Sigmoid colon (tissue), 6 donors: ENCODE measurements at regions not wholly inside any gene's neighbourhood (a gene's known extent, or its start where the extent isn't known, plus 50 kb on each side); places are given as distances from the start of the nearest gene placed in this dataset.

Source experiments
- DNase-seq: peaks from one replicate; pipeline ENCODE4 v3.0.0-alpha.2; 2019
- H3K27ac ChIP-seq, 4 donors: fragments of 200-600 bp; sonication (generic); one replicate each; pipeline ENCODE4 v1.5.1; 2016 to 2019; ENCODE audit warnings: mild to moderate bottlenecking in 1 of 4
- H3K27me3 ChIP-seq, 3 donors: fragments of 200-600 bp; sonication (generic); one replicate each; pipeline ENCODE4 v1.5.1; 2019; ENCODE audit warnings: mild to moderate bottlenecking in 1 of 3
- H3K36me3 ChIP-seq, 4 donors: fragments of 200-600 bp; sonication (generic); one replicate each; pipeline ENCODE4 v1.5.1; 2016 to 2019
- H3K4me1 ChIP-seq, 4 donors: fragments of 200-600 bp; sonication (generic); one replicate each; pipeline ENCODE4 v1.5.1; 2017 to 2019
- H3K4me3 ChIP-seq, 4 donors: fragments of 200-600 bp; sonication (generic); one replicate each; pipeline ENCODE4 v1.5.1; 2017 to 2019; ENCODE audit warnings: mild to moderate bottlenecking in 2 of 4, moderate library complexity in 1 of 4
- H3K9me3 ChIP-seq, 4 donors: fragments of 200-600 bp in 3 of 4; sonication (generic) in 3 of 4; one replicate each; pipeline versions ENCODE4 v1.5.1 to v1.6.1; 2013 to 2019
- EP300 ChIP-seq, 4 donors: sonication (generic); formaldehyde crosslinking; IDR thresholded peaks; one replicate each; pipeline ENCODE4 v1.6.1; 2017; ENCODE audit warnings: antibody characterized with exemption in 4 of 4
- POLR2A ChIP-seq, 2 donors: fragments of 450-650 bp; IDR thresholded peaks; one replicate each; pipeline ENCODE4 v1.6.1; 2016; ENCODE audit warnings: antibody characterized with exemption in 2 of 2, mild to moderate bottlenecking in 2 of 2, moderate library complexity in 2 of 2
- POLR2AphosphoS5 ChIP-seq, 4 donors: sonication (generic); formaldehyde crosslinking; IDR thresholded peaks; one replicate each; pipeline ENCODE4 v1.6.1; 2017; ENCODE audit warnings: antibody characterized with exemption in 4 of 4
- WGBS, 2 donors: extraction: QIAGEN DNeasy Blood & Tissue Kit; methylation state at CpG; one replicate each; pipeline ENCODE4 v1.1.7; 2013; 5-methylcytosine and 5-hydroxymethylcytosine counted together
- intact Hi-C: fragments of 100-400 bp; cut with DNase I; formaldehyde crosslinking; loops from one replicate; pipeline ENCODE4 v1.15.1; 2023
- TF ChIP-seq, protein P1 (sequence below), 4 experiments: fragments of 450-650 bp in 3 of 4; fragments of 200-600 bp in 1 of 4; IDR thresholded peaks; one replicate each; pipeline ENCODE4 v1.5.1; 2016 to 2019; ENCODE audit warnings: antibody characterized with exemption in 4 of 4, mild to moderate bottlenecking in 3 of 4, moderate library complexity in 2 of 4
- donor health status: healthy with polysubstance abuse.
- donor health status: healthy.

DNA sequence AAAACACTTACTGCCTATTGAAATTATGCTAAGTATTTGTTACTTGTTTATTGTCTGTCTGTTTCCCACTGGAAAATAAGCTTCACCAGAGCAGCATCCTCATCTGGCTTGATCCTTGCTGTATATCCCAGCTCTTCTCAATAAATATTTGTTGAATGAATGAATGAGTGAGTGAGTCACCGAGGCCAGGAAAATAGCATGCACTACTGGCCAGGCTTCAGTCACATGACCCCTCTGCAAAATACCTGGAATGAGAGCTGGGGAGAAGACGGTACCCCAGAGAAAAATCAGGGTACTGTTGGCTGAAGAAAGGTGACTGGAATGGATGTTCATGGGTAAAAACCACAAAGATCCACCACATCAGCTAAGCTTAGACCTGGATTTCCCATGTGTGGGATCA is 331.9 kb downstream of the SHQ1 start:
- Histone ChIP-seq H3K27ac (no peak overlapping the region), H3K9me3 (no peaks in the 10 kb centered on the region), H3K27me3 (no peaks in the 10 kb centered on the region), H3K4me1 (peaks cover 0 to 10% (median 4%) of the 10 kb centered on the region in 4 donors), H3K4me3 (no peak overlapping the region), H3K36me3 (no peaks in the 10 kb centered on the region)
- TF ChIP-seq POLR2A (IDR thresholded peaks at IDR 0.05) = no peak
- TF ChIP-seq, protein P1, sequence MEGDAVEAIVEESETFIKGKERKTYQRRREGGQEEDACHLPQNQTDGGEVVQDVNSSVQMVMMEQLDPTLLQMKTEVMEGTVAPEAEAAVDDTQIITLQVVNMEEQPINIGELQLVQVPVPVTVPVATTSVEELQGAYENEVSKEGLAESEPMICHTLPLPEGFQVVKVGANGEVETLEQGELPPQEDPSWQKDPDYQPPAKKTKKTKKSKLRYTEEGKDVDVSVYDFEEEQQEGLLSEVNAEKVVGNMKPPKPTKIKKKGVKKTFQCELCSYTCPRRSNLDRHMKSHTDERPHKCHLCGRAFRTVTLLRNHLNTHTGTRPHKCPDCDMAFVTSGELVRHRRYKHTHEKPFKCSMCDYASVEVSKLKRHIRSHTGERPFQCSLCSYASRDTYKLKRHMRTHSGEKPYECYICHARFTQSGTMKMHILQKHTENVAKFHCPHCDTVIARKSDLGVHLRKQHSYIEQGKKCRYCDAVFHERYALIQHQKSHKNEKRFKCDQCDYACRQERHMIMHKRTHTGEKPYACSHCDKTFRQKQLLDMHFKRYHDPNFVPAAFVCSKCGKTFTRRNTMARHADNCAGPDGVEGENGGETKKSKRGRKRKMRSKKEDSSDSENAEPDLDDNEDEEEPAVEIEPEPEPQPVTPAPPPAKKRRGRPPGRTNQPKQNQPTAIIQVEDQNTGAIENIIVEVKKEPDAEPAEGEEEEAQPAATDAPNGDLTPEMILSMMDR (IDR thresholded peaks at IDR 0.05) = no peak
- no peak for TF ChIP-seq POLR2AphosphoS5 (IDR thresholded peaks at IDR 0.05)
- no peak for TF ChIP-seq EP300 (IDR thresholded peaks at IDR 0.05)
- 86 to 93% methylated on average over 2 of the region's 2 CpGs for WGBS, 2 donors
- no peak for DNase-seq
- intact Hi-C loops = no loop called here

DNA sequence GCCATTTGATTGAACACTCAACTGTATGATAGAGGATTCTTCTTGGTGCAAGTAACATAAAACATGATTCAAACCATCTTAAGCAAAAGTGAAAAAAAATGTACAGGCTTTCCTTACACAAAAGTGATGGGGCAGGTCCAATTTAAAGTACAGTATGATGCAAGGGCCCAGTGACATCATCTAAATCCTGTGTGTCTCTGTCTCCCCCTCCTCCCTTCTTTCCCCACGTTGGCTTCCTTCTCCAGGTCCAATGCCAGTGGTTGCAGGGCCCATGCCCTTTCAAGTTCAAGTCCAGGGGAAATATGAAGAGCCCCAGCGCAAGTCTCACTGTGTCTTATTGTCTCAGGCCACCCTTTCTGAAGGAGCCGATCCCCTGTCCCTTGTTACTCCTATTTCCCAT is 332.3 kb downstream of the SHQ1 start:
- H3K9me3 ChIP-seq = no peaks in the 10 kb centered on the region
- no peaks in the 10 kb centered on the region for H3K36me3 ChIP-seq
- no peak for TF ChIP-seq POLR2A (IDR thresholded peaks at IDR 0.05)
- TF ChIP-seq EP300 (IDR thresholded peaks at IDR 0.05) = no peak
- TF ChIP-seq POLR2AphosphoS5 (IDR thresholded peaks at IDR 0.05) = no peak
- TF ChIP-seq, protein P1 (IDR thresholded peaks at IDR 0.05) = no peak
- H3K27me3 ChIP-seq = no peaks in the 10 kb centered on the region
- intact Hi-C loops = no loop called here
- no peak overlapping the region for H3K4me3 ChIP-seq
- 90 to 92% methylated on average over 3 of the region's 3 CpGs for WGBS, 2 donors
- no peak for DNase-seq
- peaks cover 0 to 10% (median 4%) of the 10 kb centered on the region in 4 donors for H3K4me1 ChIP-seq
- H3K27ac ChIP-seq = no peak overlapping the region

DNA sequence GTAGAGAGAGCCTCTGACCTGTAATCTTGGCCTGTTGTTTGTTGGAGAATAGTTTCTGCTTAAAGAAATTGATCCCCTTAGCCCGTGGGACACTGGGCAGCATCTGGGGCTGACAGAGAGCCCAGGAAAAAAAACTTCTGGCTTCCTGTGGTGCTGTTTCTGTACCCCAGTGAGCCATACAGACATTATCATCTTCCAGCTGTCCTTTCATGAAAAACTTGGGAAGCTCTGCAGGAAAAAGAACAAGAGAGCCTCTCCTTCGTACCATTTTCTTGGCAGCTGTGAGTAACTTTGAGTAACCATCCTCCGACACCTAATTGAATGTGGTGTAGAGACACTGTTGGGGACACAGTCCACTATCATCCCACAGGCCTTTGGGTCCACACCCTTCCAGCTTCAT is 333.0 kb downstream of the SHQ1 start:
- H3K4me3 ChIP-seq = no peak overlapping the region
- H3K36me3 ChIP-seq = no peaks in the 10 kb centered on the region
- WGBS, 2 donors = 85 to 89% methylated on average over 3 of the region's 3 CpGs
- H3K27ac ChIP-seq = no peak overlapping the region
- DNase-seq = no peak
- H3K4me1 ChIP-seq = peaks cover 0 to 10% (median 4%) of the 10 kb centered on the region in 4 donors
- no peaks in the 10 kb centered on the region for H3K27me3 ChIP-seq
- TF ChIP-seq, protein P1 (IDR thresholded peaks at IDR 0.05) = no peak
- TF ChIP-seq POLR2AphosphoS5 (IDR thresholded peaks at IDR 0.05) = no peak
- TF ChIP-seq EP300 (IDR thresholded peaks at IDR 0.05) = no peak
- TF ChIP-seq POLR2A (IDR thresholded peaks at IDR 0.05) = no peak
- no peaks in the 10 kb centered on the region for H3K9me3 ChIP-seq
- intact Hi-C loops = no loop called here

DNA sequence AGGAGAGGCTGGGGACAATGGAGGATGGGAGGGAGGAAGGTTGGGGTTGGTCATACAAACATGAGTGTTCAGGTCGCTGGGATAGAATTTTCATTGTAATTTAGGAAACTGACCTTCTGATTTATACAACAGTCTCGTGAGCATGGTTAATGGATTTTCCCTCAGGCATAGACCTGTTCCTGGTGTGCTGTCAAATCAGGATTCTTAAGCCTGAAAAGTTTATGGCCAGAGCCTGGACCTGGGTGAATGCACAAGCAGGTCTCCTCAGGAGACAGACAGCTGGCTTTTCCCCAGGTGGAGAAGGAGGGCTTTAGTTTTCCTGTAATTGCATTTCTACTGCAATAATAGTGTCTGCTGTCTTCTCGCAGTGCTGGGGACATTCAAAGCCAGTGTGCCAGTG is 338.0 kb downstream of the SHQ1 start:
- TF ChIP-seq EP300 (IDR thresholded peaks at IDR 0.05) (no peak), POLR2AphosphoS5 (IDR thresholded peaks at IDR 0.05) (no peak), POLR2A (IDR thresholded peaks at IDR 0.05) (no peak)
- TF ChIP-seq, protein P1 (IDR thresholded peaks at IDR 0.05) = no peak
- Histone ChIP-seq H3K27ac (no peak overlapping the region), H3K36me3 (no peaks in the 10 kb centered on the region), H3K4me3 (no peak overlapping the region), H3K4me1 (no peaks in the 10 kb centered on the region), H3K9me3 (no peaks in the 10 kb centered on the region), H3K27me3 (no peaks in the 10 kb centered on the region)
- intact Hi-C loops = no loop called here
- DNase-seq = no peak
- 87 to 89% methylated on average over 3 of the region's 3 CpGs for WGBS, 2 donors
